ENCODE measurements at regions not wholly inside any gene's neighbourhood (a gene's known extent, or its start where the extent isn't known, plus 50 kb on each side); places are given as distances from the start of the nearest gene placed in this dataset.
"Not testable (repeated sequence)": the region's sequence is repeated elsewhere in the genome, so short reads cannot be mapped to it uniquely, and the experiment has no call there.

DNA sequence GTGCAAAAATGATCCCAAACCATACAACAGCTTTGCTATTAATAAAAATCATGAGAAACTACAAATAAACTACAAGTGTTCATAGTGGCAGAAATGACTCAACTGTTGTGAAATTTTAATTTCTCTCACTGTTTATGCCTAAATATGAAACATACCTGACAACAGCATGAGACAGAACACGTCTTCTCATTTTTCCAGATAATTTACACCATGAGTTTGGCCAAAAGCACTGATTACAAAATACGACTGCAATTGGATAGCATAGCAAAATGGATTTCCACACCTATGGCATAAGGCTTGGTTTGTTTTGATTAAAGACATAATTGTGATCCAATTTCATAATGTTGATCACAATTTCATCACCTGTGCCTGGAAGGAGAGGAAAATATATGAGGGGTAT, 608.6 kb downstream of the GATA3 start:
- TF ChIP-seq CTCF (IDR thresholded peaks at IDR 0.05; ENCODE audit: borderline replicate concordance, insufficient read depth, low read depth, low read length), result no peak

GRCh38 chr10:8665322-8665721, 610.8 kb downstream of the GATA3 start:
- H3K4me3 ChIP-seq (ENCODE audit: low read depth, low read length), result no peak overlapping the region
- no peak for TF ChIP-seq CTCF (IDR thresholded peaks at IDR 0.05; ENCODE audit: borderline replicate concordance, insufficient read depth, low read depth, low read length)

More for the DNA sequence above, 608.6 kb downstream of the GATA3 start:
- no peak overlapping the region for H3K4me3 ChIP-seq (ENCODE audit: low read depth, low read length)

DNA sequence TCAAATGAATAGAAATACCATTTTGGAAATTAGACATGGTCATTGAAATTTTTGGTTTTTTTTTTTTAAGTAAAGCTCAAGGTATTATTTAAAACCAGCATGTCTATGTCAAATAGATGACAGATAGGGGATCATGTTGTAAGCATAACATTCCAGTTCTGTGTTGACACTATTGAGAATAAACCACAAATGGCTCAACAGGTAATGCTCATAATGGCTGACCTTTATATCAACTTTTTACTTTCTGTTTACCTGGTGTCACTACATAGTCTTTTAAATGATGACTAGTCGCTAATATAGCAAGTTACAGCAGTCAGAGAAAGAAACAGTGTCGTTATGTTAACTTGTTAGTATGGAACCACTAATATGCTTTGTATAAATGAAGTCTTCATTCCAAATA, 616.0 kb downstream of the GATA3 start:
- H3K4me3 ChIP-seq (ENCODE audit: low read depth, low read length), result no peak overlapping the region
- TF ChIP-seq CTCF (IDR thresholded peaks at IDR 0.05; ENCODE audit: borderline replicate concordance, insufficient read depth, low read depth, low read length), result no peak

GRCh38 chr10:8674230-8674629, 619.7 kb downstream of the GATA3 start:
- no peak overlapping the region for H3K4me3 ChIP-seq (ENCODE audit: low read depth, low read length)
- no peak for TF ChIP-seq CTCF (IDR thresholded peaks at IDR 0.05; ENCODE audit: borderline replicate concordance, insufficient read depth, low read depth, low read length)

DNA sequence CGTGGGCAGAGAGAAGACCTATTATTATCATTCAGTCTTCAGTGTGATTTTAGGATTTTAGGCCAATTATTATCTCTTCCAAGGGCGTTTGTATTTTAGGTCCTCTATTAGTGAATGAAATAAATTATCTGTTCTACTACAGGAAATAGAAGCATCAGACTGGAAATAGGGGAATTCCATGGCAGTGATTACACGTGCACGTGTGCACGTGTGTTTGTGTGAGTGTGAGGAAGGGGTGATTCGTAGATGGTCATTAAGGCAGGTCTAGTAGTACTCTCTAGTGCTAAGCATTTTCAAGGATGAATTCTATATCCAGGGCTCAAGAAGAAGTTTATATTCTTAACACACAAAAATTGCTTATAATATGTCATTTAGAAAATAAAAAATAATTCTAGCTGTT, 623.2 kb downstream of the GATA3 start:
- TF ChIP-seq CTCF (IDR thresholded peaks at IDR 0.05; ENCODE audit: borderline replicate concordance, insufficient read depth, low read depth, low read length), result no peak
- no peak overlapping the region for H3K4me3 ChIP-seq (ENCODE audit: low read depth, low read length)

DNA sequence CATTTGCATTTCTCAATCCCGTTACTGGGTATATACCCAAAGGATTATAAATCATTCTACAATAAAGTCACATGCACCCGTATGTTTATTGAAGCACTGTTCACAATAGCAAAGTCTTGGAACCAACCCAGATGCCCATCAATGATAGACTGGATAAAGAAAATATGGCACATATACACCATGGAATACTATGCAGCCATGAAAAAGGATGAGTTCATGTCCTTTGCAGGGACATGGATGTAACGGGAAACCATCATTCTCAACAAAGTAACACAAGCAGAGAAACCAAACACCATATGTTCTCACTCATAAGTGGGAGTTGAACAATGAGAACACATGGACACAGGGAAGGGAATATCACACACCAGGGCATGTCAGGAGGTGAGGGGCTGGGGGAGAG, 630.4 kb downstream of the GATA3 start:
- H3K4me3 ChIP-seq (ENCODE audit: low read depth, low read length), result not testable (repeated sequence)

GRCh38 chr10:8688881-8689280, 634.4 kb downstream of the GATA3 start:
- no peak for TF ChIP-seq CTCF (IDR thresholded peaks at IDR 0.05; ENCODE audit: borderline replicate concordance, insufficient read depth, low read depth, low read length)
- H3K4me3 ChIP-seq (ENCODE audit: low read depth, low read length), result no peak overlapping the region

GRCh38 chr10:8691498-8692017, 637.1 kb downstream of the GATA3 start:
- no peak overlapping the region for H3K4me3 ChIP-seq (ENCODE audit: low read depth, low read length)
- no peak for TF ChIP-seq CTCF (IDR thresholded peaks at IDR 0.05; ENCODE audit: borderline replicate concordance, insufficient read depth, low read depth, low read length)

DNA sequence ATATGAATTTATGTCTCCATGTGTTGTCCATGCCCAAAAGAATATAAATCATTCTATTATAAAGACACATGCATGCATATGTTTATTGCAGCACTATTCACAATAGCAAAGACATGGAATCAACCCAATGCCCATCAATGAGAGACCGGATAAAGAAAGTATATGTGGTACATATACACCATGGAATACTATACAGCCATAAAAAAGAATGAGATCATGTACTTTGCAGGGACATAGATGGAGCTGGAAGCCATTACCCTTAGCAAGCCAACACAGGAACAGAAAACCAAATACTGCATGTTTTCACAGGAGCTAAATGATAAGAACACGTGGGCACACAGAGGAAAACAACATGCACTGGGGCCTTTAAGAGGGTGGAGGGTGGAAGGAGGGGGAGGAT, 639.1 kb downstream of the GATA3 start:
- H3K4me3 ChIP-seq (ENCODE audit: low read depth, low read length), result not testable (repeated sequence)

Data from GM12875 (cell line).